ENCODE measurements at regions not wholly inside any gene's neighbourhood (a gene's known extent, or its start where the extent isn't known, plus 50 kb on each side); places are given as distances from the start of the nearest gene placed in this dataset.

- TF ChIP-seq CTCF (IDR thresholded peaks at IDR 0.05; ENCODE audit: low read length) (no peak), EZH2phosphoT487 (IDR thresholded peaks at IDR 0.05; ENCODE audit: low read length) (no peak)
Measured at GRCh38 chr6:168225471-168225911, 94.1 kb downstream of the DACT2 start.
